ENCODE measurements at regions not wholly inside any gene's neighbourhood (a gene's known extent, or its start where the extent isn't known, plus 50 kb on each side); places are given as distances from the start of the nearest gene placed in this dataset.
A peak's percentile ranks its signal among the peaks of the same experiment; 100 is the strongest.
"Not testable (repeated sequence)": the region's sequence is repeated elsewhere in the genome, so short reads cannot be mapped to it uniquely, and the experiment has no call there.

GRCh38 chr18:67139899-67140298 is 376.6 kb downstream of the DSEL start:
- DNase-seq (ENCODE audit: low read depth in 2 of 2), result no peak

GRCh38 chr18:67135981-67136380 is 380.5 kb downstream of the DSEL start:
- DNase-seq (ENCODE audit: low read depth in 2 of 2), result no peak

GRCh38 chr18:67134911-67135310 is 381.6 kb downstream of the DSEL start:
- no peak for DNase-seq (ENCODE audit: low read depth in 2 of 2)

- no peak for DNase-seq (ENCODE audit: low read depth in 2 of 2)
These were observed 382.9 kb downstream of the DSEL start for GRCh38 chr18:67133669-67134068.

GRCh38 chr18:67132919-67133318 is 383.6 kb downstream of the DSEL start:
- DNase-seq (ENCODE audit: low read depth in 2 of 2), result no peak

- no peak for DNase-seq (ENCODE audit: low read depth in 2 of 2)
These were observed 385.0 kb downstream of the DSEL start for GRCh38 chr18:67131498-67131897.

GRCh38 chr18:67126751-67127150 is 389.8 kb downstream of the DSEL start:
- DNase-seq (ENCODE audit: low read depth in 2 of 2), result not testable (repeated sequence)

- no peak for DNase-seq (ENCODE audit: low read depth in 2 of 2)
These were observed 392.6 kb downstream of the DSEL start for GRCh38 chr18:67123901-67124300.

- DNase-seq (ENCODE audit: low read depth in 2 of 2), result no peak
These were observed 398.7 kb downstream of the DSEL start for GRCh38 chr18:67117804-67118203.

GRCh38 chr18:67109535-67109934 is 407.0 kb downstream of the DSEL start:
- DNase-seq (ENCODE audit: low read depth in 2 of 2), result no peak

GRCh38 chr18:67108894-67109293 is 407.6 kb downstream of the DSEL start:
- no peak for DNase-seq (ENCODE audit: low read depth in 2 of 2)

GRCh38 chr18:67104700-67105284 is 411.7 kb downstream of the DSEL start:
- DNase-seq (ENCODE audit: low read depth in 2 of 2), result peak; percentile 4 to 5

GRCh38 chr18:67094123-67094522 is 422.4 kb downstream of the DSEL start:
- DNase-seq (ENCODE audit: low read depth in 2 of 2), result no peak

- DNase-seq (ENCODE audit: low read depth in 2 of 2), result no peak
These were observed 424.4 kb downstream of the DSEL start for GRCh38 chr18:67092141-67092540.

- no peak for DNase-seq (ENCODE audit: low read depth in 2 of 2)
These were observed 434.9 kb downstream of the DSEL start for GRCh38 chr18:67081482-67082211.

GRCh38 chr18:67080601-67081000 is 435.9 kb downstream of the DSEL start:
- no peak for DNase-seq (ENCODE audit: low read depth in 2 of 2)

- DNase-seq (ENCODE audit: low read depth in 2 of 2), result no peak
These were observed 442.2 kb downstream of the DSEL start for GRCh38 chr18:67074309-67074708.

- no peak for DNase-seq (ENCODE audit: low read depth in 2 of 2)
These were observed 443.7 kb downstream of the DSEL start for GRCh38 chr18:67072791-67073190.

GRCh38 chr18:67068608-67069007 is 447.9 kb downstream of the DSEL start:
- DNase-seq (ENCODE audit: low read depth in 2 of 2), result no peak

- no peak for DNase-seq (ENCODE audit: low read depth in 2 of 2)
These were observed 443.4 kb upstream of the CDH19 start for GRCh38 chr18:67047334-67047733.

GRCh38 chr18:67043276-67043675 is 439.4 kb upstream of the CDH19 start:
- no peak for DNase-seq (ENCODE audit: low read depth in 2 of 2)

- DNase-seq (ENCODE audit: low read depth in 2 of 2), result no peak
These were observed 437.4 kb upstream of the CDH19 start for GRCh38 chr18:67041334-67041733.

GRCh38 chr18:67035026-67035425 is 431.1 kb upstream of the CDH19 start:
- DNase-seq (ENCODE audit: low read depth in 2 of 2), result no peak

- no peak for DNase-seq (ENCODE audit: low read depth in 2 of 2)
These were observed 419.2 kb upstream of the CDH19 start for GRCh38 chr18:67023059-67023458.
